ENCODE measurements at regions not wholly inside any gene's neighbourhood (a gene's known extent, or its start where the extent isn't known, plus 50 kb on each side); places are given as distances from the start of the nearest gene placed in this dataset.

DNA sequence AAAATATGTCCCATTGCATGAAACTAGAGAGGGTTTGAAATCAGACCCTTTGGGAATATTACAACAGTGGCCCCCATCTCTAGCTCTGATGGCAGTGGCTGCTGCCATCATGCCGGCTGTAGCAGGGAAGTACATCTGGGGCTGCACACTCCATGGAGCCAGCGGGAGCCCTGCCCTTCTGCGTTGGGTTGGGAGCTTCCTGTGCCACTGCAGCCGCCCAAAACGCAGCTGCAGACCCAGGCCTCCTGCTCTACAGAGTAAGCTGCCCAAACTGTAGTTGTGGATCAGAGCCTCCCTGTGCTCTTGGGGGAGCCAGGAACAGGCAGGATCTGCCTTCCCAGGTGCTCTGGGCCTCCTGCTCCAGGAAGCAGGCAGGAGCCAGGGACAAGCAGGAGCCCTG, 450.0 kb downstream of the HS3ST3B1 start:
- TF ChIP-seq, protein P1, sequence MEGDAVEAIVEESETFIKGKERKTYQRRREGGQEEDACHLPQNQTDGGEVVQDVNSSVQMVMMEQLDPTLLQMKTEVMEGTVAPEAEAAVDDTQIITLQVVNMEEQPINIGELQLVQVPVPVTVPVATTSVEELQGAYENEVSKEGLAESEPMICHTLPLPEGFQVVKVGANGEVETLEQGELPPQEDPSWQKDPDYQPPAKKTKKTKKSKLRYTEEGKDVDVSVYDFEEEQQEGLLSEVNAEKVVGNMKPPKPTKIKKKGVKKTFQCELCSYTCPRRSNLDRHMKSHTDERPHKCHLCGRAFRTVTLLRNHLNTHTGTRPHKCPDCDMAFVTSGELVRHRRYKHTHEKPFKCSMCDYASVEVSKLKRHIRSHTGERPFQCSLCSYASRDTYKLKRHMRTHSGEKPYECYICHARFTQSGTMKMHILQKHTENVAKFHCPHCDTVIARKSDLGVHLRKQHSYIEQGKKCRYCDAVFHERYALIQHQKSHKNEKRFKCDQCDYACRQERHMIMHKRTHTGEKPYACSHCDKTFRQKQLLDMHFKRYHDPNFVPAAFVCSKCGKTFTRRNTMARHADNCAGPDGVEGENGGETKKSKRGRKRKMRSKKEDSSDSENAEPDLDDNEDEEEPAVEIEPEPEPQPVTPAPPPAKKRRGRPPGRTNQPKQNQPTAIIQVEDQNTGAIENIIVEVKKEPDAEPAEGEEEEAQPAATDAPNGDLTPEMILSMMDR (IDR thresholded peaks at IDR 0.05; ENCODE audit: control insufficient read depth, extremely low read depth, insufficient read depth), result no peak
- DNase-seq (ENCODE audit: low read depth), result no peak
- no peak overlapping the region for H3K4me3 ChIP-seq (ENCODE audit: low read depth, low read length)

DNA sequence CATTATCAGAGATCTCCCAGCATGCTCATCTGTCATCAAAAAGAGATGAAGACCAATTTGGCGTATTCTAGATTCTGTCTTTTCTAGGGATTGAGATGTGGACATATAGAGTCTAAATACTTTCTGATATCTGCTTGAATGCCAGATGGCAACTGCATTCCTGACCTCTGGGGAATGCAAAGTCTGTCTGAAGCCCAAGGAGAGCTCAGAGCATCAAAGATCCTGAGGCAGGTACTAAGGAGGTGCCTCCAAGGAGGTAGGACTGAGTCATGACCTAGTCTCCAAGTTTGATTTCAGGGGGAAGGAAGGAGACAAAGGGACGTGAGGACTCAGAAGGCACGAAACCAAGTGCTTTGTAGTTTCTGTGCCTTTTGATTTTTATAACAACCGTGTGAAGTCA, 448.4 kb downstream of the HS3ST3B1 start:
- TF ChIP-seq, protein P1 (IDR thresholded peaks at IDR 0.05; ENCODE audit: control insufficient read depth, extremely low read depth, insufficient read depth), result no peak
- DNase-seq (ENCODE audit: low read depth), result no peak
- H3K4me3 ChIP-seq (ENCODE audit: low read depth, low read length), result no peak overlapping the region

DNA sequence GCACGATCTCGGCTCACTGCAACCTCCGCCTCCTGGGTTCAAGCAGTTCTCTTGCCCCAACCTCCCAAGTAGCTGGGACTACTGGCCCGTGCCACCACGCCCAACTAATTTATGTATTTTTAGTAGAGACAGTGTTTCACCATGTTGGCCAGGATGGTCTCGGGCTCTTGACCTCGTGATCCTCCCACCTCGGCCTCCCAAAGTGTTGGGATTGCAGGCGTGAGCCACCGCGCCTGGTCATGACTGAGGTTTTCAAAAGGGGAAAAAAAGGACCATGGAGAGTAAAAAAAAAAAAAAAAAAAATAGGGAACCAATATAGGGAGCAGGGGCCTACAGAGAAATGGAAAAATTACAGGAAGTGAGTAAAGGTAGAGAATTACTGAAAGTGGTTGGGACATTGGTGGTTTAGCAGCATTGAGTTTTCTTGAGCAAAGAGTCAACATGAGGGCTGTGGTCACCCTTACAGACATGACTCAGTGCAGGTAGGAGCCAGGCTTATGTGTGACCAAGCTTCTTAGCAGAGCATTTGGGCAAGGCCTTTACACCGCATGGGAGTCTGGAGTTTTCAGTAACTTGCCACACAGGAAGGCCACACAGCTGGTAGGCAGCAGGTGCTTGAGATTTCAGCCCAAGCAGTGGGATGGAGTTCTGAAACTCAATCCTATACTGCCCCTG, 447.3 kb downstream of the HS3ST3B1 start:
- no peak overlapping the region for H3K4me3 ChIP-seq (ENCODE audit: low read depth, low read length)
- DNase-seq (ENCODE audit: low read depth), result no peak
- TF ChIP-seq, protein P1 (IDR thresholded peaks at IDR 0.05; ENCODE audit: control insufficient read depth, extremely low read depth, insufficient read depth), result no peak

DNA sequence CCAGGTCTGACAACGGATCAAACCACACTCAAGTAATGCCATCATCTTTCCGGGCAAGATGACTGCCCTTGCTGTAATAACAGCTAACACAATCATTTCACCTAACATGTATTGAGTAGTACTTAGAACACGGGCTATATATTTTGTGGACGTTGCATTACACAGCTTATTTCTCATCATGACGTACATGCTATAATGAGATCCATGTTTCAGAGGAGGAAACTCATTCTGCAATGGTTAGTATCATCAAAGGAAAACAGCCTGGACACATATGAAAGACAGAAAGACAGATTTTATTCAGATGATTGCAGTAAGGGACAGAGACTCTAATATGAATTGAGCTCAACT, 446.7 kb downstream of the HS3ST3B1 start:
- H3K4me3 ChIP-seq (ENCODE audit: low read depth, low read length), result no peak overlapping the region
- no peak for DNase-seq (ENCODE audit: low read depth)
- TF ChIP-seq, protein P1 (IDR thresholded peaks at IDR 0.05; ENCODE audit: control insufficient read depth, extremely low read depth, insufficient read depth), result no peak

DNA sequence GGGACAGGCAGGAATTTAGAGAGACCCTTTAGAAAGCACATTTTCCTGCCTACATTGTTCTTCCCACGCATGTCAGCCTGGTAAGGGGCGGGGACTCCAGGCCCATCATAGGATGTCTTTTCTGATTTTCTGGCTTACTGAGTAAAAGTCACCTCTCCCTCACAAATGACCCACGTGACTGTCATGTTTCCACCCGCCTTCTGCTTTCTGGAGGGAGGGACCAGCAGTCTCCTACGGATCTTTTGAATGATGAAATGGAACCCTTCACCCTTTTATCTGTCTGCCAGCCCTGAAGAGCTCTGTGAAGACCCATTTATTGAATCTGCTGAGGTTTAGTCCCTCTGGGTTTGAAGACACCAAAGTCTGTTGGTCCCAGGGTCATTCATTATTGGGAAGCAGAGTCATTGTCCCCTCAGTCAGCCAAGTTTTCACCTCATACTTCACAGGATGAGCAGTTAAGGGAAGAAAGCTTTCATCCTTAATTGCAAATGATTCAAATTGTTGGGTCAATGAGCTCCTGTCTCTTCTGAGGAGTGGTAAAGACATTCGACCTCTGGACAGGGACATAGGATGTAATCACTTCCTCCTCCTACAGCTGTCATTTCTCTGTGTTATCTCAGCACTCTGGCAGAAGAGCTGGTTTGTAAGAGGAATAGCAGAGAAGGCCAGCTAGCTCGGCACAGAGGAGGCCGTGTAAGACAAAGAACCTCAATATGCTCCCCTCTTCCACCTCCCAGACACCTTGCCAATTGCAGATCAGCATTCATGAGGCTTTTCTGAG, 446.1 kb downstream of the HS3ST3B1 start:
- no peak for DNase-seq (ENCODE audit: low read depth)
- no peak overlapping the region for H3K4me3 ChIP-seq (ENCODE audit: low read depth, low read length)
- TF ChIP-seq, protein P1 (IDR thresholded peaks at IDR 0.05; ENCODE audit: control insufficient read depth, extremely low read depth, insufficient read depth), result no peak

DNA sequence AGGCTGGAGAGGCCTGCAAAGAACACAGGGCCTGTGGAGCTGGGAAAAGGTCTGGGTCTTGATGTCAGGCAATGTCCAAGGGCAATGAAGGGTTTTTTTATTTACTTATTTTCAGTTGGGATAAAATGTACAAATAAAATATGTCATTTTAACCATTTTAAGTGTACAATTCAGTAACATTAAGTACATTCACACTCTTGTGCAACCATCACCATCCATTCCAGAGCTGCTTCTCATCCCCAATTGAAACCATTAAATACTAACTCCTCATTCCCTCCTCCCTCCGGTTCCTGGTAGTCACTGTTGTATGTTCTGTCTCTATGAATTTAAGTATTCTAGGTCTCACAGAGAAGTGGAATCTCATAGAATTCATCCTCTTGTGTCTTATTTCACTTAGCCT, 444.7 kb downstream of the HS3ST3B1 start:
- no peak overlapping the region for H3K4me3 ChIP-seq (ENCODE audit: low read depth, low read length)
- DNase-seq (ENCODE audit: low read depth), result no peak
- TF ChIP-seq, protein P1 (IDR thresholded peaks at IDR 0.05; ENCODE audit: control insufficient read depth, extremely low read depth, insufficient read depth), result no peak
